OCI-LY1 (cell line): ENCODE measurements at regions not wholly inside any gene's neighbourhood (a gene's known extent, or its start where the extent isn't known, plus 50 kb on each side); places are given as distances from the start of the nearest gene placed in this dataset.

Experiments used
- EZH2 ChIP-seq: fragments of 200-600 bp; sonication (generic), shearing (Covaris generic); IDR thresholded peaks from 2 replicates; pipeline ENCODE4 v1.8.0; 2017; ENCODE audit warnings: borderline replicate concordance, mixed run types, mild to moderate bottlenecking, antibody characterized with exemption, low read length, moderate library complexity, mixed read lengths
- TF ChIP-seq, protein P1 (sequence below): fragments of 200-600 bp; sonication (generic), shearing (Covaris generic); IDR thresholded peaks from 2 replicates; pipeline ENCODE4 v1.5.1; 2017; ENCODE audit warnings: mild to moderate bottlenecking, antibody characterized with exemption, low read length, moderate library complexity, mixed read lengths

DNA sequence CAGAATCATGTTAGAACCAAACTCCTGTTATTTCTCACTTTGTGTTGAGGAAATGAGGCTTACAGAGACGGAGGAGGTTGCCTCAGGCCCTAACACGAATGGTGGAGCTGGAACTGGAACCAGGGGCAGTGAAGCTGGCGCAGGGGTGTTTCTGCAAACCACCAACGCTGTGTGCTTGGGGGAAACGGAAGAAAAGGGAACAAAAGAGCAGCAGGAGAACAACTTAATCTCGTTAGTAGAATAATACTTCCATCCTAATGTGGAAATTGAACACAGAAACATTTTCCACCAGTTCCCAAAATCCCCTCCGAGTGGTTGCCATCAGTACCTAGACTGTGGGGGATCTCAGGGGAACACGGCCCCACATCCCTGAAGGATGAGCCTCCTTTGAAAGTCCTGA, 103.4 kb upstream of the FRMD1 start:
- TF ChIP-seq, protein P1, sequence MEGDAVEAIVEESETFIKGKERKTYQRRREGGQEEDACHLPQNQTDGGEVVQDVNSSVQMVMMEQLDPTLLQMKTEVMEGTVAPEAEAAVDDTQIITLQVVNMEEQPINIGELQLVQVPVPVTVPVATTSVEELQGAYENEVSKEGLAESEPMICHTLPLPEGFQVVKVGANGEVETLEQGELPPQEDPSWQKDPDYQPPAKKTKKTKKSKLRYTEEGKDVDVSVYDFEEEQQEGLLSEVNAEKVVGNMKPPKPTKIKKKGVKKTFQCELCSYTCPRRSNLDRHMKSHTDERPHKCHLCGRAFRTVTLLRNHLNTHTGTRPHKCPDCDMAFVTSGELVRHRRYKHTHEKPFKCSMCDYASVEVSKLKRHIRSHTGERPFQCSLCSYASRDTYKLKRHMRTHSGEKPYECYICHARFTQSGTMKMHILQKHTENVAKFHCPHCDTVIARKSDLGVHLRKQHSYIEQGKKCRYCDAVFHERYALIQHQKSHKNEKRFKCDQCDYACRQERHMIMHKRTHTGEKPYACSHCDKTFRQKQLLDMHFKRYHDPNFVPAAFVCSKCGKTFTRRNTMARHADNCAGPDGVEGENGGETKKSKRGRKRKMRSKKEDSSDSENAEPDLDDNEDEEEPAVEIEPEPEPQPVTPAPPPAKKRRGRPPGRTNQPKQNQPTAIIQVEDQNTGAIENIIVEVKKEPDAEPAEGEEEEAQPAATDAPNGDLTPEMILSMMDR, result no peak
- TF ChIP-seq EZH2, result no peak
